Endothelial cell of umbilical vein (primary cell): ENCODE measurements at regions not wholly inside any gene's neighbourhood (a gene's known extent, or its start where the extent isn't known, plus 50 kb on each side); places are given as distances from the start of the nearest gene placed in this dataset.

ENCODE experiments used
- MYC ChIP-seq: IDR thresholded peaks from one replicate; pipeline ENCODE4 v1.6.1; 2011; ENCODE audit warnings: mild to moderate bottlenecking, low read depth, low read length
- TF ChIP-seq, protein P1 (sequence below), 2 donors: IDR thresholded peaks; 1 replicate in 1 of 2; 2 replicates in 1 of 2; pipeline ENCODE4 v1.5.1; 2011; ENCODE audit warnings: low read length in 2 of 2, mild to moderate bottlenecking in 2 of 2, moderate library complexity in 2 of 2, control low read depth in 1 of 2, inconsistent platforms in 1 of 2, low read depth in 1 of 2; ENCODE audit not compliant: insufficient read depth in 1 of 2; ENCODE audit errors: extremely low read depth in 1 of 2

DNA sequence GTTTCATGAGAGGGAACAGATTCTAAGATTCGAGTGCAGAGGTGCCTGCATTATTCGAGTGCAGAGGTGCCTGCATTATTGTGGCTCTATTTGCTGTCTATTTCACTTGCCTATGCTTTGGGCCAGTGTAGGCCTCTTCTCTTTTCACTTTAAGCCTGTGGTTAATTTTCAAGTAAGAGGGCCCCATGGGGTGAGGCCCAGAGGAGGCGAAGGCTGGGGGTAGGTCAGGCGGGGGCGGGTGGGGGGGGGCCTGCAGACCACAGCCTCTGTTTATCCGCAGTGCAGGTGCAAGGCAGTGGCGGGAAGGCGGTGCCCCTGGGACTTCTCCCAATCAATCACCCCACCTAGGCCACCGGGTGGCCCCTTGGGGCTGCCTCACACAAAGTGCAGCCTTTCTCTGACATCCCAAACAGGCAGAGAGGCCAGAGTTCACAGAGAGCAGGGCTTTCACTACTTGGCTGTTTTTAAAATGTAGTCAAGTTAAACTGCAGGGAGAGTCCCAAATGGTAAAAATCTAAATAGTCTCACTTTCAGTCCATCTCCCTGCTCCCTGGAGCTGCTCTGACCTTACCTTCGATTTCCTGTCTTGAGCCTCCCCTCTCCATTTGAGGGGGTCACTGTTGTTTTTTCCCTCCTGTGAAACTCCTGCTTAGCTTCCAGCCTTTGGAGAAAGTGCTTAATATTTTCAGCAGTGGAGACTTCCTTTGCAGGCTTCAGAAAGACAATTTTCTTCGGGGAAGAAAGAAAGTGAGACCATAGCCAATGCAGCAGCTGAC is 249.0 kb downstream of the DLEU7 start:
- TF ChIP-seq MYC, result no peak
- TF ChIP-seq, protein P1, sequence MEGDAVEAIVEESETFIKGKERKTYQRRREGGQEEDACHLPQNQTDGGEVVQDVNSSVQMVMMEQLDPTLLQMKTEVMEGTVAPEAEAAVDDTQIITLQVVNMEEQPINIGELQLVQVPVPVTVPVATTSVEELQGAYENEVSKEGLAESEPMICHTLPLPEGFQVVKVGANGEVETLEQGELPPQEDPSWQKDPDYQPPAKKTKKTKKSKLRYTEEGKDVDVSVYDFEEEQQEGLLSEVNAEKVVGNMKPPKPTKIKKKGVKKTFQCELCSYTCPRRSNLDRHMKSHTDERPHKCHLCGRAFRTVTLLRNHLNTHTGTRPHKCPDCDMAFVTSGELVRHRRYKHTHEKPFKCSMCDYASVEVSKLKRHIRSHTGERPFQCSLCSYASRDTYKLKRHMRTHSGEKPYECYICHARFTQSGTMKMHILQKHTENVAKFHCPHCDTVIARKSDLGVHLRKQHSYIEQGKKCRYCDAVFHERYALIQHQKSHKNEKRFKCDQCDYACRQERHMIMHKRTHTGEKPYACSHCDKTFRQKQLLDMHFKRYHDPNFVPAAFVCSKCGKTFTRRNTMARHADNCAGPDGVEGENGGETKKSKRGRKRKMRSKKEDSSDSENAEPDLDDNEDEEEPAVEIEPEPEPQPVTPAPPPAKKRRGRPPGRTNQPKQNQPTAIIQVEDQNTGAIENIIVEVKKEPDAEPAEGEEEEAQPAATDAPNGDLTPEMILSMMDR (IDR thresholded peaks at IDR 0.05; ENCODE audit: extremely low read depth in 1 of 2, insufficient read depth in 1 of 2, low read depth in 1 of 2, low read length in 2 of 2), result no peak
